Stimulated activated naive CD4-positive, alpha-beta T cell (primary cell): ENCODE measurements at regions not wholly inside any gene's neighbourhood (a gene's known extent, or its start where the extent isn't known, plus 50 kb on each side); places are given as distances from the start of the nearest gene placed in this dataset.
"Not testable (repeated sequence)": the region's sequence is repeated elsewhere in the genome, so short reads cannot be mapped to it uniquely, and the experiment has no call there.

Experiments
- DNase-seq, 6 experiments: peaks; one replicate each; lab custom pipeline; 2025; lab: John Stamatoyannopoulos, UW

DNA sequence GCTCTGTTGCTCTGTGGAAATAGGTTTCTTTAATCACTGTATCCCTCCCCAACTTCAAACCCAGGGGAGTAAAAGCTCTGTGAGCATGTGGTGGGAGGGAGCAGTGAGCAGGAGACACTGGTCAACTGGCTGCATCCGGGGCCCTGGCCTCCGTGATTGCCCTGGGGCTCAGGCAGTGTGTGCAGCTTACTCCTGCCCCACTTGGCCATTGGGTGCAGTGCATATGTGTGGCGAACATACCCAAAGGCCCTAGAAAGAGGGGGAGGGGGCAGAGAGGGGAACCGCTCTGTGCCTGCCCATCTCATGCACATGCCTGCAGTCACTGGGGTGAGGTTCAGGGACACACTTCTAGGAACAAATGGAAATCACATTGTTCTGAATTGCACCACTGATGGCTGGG lies 378.7 kb downstream of the ZBBX start:
- no peak for DNase-seq

DNA sequence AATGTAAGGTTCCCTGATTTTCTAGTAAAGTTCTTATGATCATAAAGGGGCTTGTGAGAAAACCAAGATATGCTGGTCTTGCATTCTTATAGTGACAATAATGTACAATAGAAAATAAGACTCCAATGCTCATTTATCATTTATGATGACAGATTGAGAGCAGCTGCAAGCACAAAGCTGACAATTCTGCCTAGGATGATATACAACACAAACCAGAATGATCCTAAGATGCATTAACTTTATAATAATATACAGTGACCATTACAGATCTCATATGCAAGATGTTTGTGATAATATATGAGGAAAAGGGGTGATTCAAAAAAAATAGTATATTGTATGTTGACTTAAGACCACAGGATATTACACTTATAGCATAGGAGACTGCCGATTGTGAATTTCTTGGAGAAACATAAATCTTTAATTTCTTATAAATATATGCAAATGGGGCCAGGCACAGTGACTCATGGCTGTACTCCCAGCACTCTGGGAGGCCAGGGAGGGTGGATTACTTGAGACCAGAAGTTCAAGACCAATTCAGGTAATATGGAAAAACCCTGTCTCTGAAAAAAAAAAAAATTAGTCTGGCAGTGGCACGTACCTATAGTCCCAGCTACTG lies 387.0 kb downstream of the ZBBX start:
- no peak for DNase-seq

DNA sequence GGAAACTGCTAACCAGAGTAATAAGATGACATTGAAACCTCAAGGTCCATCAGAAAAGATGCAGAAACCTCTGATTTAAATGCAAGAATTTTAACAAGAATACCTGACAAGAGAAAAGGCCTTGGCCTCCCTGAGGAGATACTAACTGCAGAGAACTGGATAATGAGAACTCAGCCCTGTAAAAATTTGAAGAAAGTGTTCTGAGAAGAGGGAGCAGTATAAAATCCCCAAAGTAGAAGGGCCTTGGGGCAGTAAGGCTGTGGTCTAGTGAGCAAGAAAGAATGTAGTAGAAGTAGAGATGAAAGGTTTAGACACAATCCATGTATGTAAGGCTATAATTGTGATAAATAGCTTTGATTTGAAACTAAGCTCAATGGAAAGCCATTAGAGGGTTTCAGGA lies 394.1 kb downstream of the ZBBX start:
- no peak for DNase-seq

DNA sequence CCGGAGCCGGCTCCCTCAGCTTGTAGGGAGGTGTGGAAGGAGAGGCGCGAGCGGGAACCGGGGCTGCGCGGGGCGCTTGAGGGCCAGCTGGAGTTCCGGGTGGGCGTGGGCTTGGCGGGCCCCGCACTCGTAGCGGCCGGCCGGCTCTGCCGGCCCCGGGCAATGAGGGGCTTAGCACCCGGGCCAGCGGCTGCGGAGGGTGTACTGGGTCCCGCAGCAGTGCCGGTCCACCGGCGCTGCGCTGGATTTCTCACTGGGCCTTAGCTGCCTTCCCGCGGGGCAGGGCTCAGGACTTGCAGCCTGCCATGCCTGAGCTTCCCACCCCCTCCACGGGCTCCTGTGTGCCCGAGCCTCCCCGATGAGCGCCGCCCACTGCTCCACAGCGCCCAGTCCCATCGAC lies 404.3 kb downstream of the ZBBX start:
- DNase-seq: peak in 1 of 6 experiments; percentile 1

DNA sequence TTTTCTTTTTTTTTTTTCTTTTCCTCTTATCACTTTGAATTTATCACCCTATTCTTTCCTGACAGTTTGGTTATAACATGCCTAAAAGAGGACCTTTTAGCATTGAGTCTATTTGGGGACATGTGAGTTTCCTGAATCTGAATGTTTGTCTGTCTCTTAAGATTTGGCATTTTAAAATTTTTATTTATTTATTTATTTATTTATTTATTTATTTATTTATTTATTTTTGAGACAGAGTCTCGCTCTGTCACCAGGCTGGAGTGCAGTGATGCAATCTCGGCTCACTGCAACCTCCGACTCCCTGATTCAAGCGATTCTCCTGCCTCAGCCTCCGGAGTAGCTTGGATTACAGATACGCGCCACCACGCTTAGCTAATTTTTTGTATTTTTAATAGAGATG lies 412.4 kb downstream of the ZBBX start:
- not testable (repeated sequence) for DNase-seq

DNA sequence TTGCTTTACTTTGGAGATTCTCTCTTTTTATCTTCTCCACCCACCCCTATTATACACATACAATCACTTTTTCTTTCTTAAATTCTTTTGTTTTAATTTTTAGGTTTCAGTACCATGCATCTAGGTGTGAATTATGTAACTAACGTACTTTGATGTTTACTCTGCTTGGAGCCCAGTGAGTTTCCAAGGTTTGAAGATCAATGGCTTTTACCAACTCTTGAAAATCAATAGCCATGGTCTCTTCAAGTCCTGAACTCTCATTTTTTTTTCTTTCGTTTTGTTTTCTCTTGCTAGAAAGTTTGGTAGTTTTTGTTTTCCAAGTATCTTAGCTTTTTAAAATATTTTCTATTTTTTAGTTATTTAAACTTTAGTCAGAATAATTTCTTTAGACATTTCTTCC lies 417.2 kb downstream of the ZBBX start:
- no peak for DNase-seq

DNA sequence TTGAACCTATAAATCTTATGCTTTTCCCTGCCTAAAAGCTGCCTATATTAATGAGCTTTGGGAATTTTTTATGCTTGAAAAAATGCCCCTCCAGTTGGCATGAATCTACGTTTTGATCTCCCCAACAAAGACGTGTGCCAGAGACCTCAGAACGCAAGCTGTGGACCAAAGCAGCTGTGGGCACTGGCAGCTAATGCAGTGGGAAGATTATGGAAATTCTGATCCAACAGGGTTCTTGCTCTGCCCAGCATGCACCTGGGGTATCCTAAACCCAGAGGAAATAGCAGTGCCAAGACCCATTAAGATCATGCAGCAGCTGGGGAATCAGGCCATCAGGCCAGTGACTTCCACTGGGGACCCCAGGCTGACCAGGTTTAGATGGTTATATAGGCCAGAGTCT lies 423.0 kb downstream of the ZBBX start:
- no peak for DNase-seq

DNA sequence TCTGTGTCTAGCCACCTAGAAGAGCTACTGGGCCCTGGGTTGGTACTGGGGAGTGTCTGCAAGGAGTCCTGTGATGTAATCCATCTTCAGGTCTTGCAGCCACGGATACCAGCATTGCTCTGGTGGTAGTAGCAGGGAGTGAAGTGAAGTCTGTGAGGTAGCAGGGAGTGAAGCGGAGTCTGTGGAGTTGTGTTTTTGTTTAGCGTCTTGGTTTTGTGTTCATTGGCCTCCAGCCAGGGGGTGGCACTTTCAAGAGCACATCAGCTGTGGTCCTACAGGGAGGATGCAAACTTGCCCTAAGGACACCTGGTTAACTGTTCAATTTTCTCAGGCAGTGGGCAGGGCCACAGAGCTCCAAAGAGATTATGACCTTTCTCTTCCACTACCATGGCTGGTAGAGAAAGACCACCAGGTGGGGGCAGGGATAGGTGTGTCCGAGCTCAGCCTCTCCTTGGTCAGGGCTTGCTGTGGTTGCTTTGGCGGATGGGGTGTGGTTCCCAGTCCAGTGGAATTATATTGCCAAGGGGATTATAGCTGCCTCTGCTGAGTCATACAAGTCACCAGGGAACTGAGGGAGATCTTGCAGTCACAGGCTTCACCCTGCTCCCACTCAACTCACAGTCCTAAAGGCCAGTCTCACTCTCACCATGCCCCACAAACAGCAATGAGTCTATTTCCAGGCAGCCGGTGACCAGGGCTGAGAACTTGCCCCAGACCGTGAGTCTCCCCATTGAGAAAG lies 424.7 kb downstream of the ZBBX start:
- DNase-seq: no peak

DNA sequence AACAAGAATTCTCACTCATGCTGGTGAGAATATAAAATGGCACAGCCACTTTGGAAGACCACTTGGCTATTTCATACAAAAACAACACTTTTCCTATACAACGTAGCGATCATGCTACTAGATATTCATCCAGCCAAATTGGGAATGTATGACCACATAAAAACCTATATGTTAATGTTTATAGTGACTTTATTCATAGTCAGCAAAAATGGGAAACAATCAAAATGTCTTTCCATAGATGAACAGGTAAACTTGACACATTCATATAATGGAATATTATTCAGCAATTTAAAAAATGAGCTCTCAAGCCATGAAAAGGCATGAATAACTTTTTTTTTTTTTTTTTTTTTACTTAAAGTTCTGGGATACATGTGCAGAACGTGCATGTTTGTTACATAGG lies 445.2 kb downstream of the ZBBX start:
- DNase-seq: no peak

DNA sequence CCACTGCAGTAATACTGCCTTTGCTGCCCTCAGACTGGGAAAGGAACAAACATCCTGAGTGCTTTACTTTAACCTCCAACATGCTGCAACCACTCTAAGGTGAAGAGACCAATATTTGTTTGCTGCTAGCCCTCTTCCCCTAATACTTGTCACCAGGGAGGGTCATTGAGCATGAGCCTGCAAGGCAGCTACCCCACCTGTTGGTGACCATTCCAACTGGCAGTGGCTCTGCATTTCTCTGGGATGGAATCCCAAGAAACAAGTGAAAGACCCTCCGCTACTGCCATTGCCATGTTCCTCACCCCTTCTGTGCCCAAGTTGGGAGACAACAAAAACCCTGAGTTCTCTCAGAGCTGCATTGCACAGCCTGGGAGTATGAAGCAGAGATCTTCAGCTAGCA lies 462.7 kb downstream of the ZBBX start:
- DNase-seq: no peak

DNA sequence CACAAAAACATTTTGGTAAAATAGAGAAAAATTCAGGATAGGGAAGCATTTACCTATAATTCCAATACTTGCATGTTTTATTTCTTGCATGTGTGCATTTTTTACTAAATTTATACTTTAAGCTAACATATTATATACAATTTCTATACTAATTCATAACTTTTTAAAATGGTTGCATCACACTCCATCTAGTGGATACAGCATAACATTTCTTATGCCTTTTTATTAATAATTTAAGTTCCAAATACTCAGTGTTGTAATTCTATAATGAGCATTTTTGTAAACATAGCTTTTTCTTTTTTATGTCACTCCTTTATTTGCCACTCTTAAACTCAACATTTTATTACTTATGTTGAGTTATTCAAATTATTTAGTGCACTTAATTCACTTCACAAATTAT lies 477.7 kb downstream of the ZBBX start:
- no peak for DNase-seq

DNA sequence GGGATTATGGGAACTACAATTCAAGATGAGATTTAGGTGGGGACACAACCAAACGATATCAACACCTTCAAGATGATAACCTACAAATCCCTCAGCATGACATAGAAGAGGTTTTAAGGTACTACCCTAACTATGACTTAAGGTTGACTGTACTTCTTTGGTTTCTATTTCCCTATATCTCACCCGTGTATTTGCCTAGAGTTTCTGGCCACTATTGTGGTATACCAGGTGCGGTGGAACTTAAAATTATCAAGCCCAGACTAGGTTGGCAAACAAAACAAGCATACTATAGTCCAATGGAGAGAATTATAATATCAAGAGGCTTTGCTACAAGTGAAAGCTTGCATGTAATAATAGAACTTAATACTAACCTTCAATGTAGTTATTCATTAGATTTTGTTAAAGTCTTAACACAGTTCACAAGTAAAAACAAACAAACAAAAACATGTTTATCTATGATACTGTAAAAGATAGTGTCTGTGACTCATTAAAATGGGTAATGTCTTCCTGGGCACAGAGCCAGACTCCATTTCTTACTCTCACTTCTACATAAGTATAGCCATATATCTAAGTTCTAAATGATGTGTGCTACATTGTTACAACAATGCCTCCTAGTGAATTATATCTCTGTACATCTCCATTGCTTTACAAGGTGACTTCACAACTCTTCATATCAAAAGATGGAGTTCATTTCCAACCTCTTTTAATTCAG lies 479.1 kb downstream of the ZBBX start:
- no peak for DNase-seq

DNA sequence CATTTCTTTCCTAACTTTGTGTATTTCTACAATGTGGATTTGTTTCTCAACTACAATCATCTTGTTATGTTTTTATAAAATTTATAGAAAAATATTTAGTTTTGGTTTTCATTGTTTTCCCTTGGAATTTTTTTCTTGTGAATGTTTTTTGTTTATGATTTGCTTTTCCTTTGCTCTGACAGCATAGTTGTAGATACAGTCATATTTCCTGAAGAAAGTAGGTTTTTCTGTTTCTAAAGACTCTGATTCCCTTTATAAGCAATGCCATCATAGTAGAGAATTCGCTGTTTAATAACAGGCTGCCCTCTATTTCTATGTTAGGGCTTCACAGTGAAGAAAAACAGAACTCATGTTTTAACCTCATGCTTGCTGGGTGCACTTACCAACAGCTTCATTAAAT lies 482.3 kb downstream of the ZBBX start:
- DNase-seq: no peak

DNA sequence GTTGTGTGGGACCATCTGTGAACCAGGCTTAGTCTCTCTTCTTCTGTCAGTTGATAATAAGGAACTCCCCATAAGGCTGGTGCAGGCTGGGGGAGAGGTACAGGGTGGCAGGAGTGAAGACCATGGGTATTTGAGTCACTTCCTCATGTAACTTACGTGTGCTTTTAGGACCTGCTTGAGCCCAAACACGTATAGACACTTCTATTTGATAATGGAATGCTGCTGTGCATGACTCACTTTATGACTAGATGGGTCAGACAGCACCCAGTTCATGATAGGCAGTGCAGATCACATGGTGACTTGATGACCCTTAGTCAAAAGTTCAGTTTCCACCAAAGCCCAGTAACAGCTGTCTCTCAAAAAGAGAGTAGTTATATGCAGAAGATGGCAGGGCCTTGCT lies 490.9 kb downstream of the ZBBX start:
- no peak for DNase-seq

DNA sequence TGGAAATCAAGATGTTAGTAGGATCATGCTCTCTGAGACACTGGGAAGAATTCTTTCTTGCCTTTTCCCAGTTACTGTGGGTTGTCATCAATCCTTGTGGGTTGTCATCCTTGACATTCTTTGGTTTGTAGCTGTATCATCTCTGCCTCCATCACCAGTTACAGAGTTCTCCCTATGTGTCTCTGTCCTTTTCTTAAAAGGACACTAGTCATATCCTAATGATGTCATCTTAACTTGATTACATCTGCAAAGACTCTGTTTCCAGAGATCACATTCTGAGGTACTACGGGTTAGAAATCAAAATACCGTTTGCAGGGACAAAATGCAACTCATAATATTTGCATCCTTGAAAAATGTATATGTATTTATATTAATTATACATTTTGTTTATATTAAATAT lies 500.4 kb downstream of the ZBBX start:
- no peak for DNase-seq

DNA sequence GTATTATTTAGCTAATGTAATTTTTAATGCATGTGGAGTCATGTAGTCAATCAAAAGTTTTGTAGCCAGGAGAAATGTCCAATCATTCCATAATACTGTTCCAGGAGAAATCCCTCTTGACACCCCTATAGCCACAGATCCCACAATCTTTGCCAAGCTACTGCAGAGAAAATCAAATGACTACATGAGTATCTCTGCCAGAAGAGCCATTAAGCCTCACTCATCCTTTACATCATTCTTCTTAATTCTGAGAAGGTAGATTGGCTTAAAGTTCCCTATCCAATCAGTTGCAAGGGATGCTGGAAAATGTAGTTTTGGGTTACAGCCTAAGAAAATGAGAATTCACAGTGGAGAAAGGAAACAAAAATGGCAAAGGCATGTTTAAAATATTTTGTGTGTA lies 502.1 kb downstream of the ZBBX start:
- peak in 3 of 6 experiments; percentile 5 to 50 (median 5) for DNase-seq

DNA sequence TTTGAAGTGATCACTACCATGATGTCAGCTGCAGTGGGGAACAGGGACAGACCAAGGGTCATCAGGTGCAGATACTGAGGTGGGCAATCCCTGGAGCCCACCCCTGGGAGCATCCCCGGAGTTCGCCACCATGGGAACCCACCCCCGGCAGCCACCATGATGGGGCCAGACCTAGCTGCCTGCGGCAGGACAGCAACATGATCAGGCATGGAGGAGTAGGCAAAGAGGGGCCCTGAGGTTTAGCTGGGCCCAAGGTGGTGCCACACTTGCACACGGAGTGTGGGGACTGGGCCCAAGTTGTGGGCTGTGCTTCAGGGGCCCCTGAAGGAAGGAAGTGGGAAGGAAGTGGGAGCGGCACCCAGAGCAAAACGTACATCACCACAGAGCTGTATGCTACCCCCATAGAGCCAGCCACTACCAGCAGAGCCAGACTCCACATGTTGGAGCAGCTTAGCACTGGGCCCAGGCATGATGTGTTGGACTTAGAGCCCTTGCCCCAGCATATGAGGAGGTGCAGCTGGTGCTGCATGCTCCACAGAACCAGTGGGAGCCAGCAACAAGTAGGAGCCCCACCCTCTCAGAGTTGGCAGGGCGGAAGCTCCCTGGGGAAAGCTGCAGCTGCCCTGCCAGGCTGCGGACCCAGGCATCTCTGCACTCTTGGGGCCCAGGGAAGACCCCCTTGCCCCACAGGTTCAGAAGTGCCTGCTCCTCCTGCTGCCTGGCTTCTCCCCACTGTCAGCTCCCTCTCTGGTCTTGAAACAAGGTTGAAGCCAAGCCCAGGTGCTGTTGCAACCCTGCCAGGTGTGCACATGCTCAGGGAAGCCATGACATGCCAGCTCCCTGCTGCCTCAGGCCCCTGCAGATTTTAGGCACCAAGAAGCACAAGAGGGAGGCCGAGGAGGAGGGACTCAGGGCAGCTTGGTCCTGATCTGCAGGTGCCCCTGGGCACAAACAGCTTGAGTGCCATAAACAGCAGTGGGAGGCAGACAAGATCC lies 515.3 kb downstream of the ZBBX start:
- no peak for DNase-seq

DNA sequence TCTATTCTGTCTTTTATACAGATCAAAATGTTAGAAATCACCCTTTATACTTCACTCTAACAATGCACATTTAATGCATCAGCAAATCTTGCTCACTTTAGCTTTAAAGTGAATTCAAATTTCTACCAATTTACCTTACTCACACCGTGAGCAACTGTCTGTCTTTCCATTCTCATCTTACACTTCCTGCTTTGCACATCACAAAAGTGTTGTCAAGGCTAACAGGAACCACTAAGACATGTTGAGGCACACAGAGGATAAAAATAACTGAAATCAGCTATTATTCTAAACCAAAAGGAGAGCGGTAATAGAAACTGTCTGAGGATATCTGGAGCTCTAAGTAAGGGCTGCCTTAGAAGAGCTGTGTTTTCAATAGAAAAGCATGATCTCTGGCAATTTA lies 519.9 kb downstream of the ZBBX start:
- no peak for DNase-seq

DNA sequence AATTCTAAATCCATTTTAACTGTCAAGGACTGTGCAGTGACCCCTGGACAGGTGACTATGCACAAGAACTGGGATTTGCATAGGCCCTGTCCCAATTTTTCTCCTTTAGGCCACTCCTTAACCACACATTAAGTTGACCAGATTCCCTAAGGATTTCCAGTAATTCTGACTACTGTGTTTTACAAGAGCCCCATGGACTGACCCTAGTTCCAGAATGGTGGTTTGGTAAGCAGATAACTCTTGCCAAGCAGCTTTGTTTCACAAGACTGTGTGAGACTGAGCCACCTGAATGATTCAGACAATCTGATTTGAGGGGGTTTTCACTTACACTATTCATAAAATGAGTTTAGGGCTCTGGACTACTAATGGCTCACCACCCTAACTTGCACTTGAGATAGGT lies 535.8 kb downstream of the ZBBX start:
- no peak for DNase-seq

DNA sequence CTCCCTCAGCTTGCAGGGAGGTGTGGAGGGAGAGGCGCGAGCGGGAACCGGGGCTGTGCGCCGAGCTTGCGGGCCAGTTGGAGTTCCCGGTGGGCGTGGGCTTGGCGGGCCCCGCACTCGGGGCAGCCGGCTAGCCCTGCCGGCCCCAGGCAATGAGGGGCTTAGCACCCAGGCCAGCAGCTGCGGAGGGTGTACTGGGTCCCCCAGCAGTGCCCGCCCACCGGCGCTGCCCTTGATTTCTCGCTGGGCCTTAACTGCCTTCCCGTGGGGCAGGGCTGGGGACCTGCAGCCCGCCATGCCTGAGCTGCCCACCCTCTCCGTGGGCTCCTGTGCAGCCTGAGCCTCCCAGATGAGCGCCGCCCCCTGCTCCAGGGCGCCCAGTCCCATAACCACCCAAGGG lies 537.3 kb downstream of the ZBBX start:
- DNase-seq: not testable (repeated sequence)

DNA sequence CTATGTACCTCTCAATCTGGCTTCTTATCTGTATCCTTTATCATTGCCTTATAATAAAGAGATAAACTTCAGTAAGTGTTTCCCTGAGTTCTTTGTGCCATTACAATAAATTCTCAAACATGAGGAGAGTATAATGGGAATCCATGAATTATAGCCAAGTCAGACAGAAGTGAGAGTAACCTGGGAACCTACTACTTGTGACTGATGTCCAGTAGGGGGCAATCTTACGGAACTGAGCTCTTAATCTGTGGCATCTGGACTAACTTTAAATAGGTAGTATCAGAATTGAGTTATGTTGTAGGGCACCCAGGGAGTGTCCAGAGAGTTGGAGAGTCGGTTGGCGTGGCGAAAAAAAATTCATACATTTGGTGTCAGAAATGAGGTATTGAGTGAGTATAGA lies 542.6 kb downstream of the ZBBX start:
- no peak for DNase-seq

DNA sequence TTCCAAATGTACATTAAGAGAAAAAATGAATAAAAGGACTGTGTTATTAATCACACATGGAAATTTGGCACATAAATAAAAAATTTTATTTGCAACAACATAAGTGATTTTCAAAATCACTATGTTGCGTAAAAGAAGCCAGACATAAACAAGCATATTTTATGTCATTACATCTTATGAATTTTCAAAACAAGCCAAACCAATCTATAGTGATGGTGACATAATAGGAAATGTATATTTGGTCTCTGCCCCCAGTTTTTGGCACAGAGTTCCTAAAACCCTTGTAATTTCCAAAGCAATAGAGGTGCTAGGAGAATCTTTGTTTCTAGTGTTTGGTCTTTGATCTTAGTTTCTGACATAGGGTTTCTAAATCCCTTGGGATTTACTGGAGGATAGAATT lies 543.3 kb downstream of the ZBBX start:
- no peak for DNase-seq
